ENCODE measurements at regions not wholly inside any gene's neighbourhood (a gene's known extent, or its start where the extent isn't known, plus 50 kb on each side); places are given as distances from the start of the nearest gene placed in this dataset.

- TF ChIP-seq SUZ12 (IDR thresholded peaks at IDR 0.05) (no peak), ZNF384 (IDR thresholded peaks at IDR 0.05) (no peak), LEF1 (IDR thresholded peaks at IDR 0.05; ENCODE audit: borderline replicate concordance) (no peak), FOXA1 (IDR thresholded peaks at IDR 0.05) (no peak), TARDBP (IDR thresholded peaks at IDR 0.05) (no peak), NFRKB (IDR thresholded peaks at IDR 0.05) (no peak), BHLHE40 (IDR thresholded peaks at IDR 0.05; ENCODE audit: borderline replicate concordance) (no peak), L3MBTL2 (conservative IDR thresholded peaks at IDR 0.05) (no peak), SP1 (IDR thresholded peaks at IDR 0.05) (no peak), HDGF (IDR thresholded peaks at IDR 0.05; ENCODE audit: borderline replicate concordance) (no peak), FOXK2 (IDR thresholded peaks at IDR 0.05) (no peak), FOXM1 (IDR thresholded peaks at IDR 0.05; ENCODE audit: borderline replicate concordance) (no peak), ELF4 (IDR thresholded peaks at IDR 0.05) (no peak), PKNOX1 (IDR thresholded peaks at IDR 0.05) (no peak)
Measured at GRCh38 chr2:240286596-240286995, 146.1 kb upstream of the OTOS start.
